IMR-90 (cell line): ENCODE measurements at regions not wholly inside any gene's neighbourhood (a gene's known extent, or its start where the extent isn't known, plus 50 kb on each side); places are given as distances from the start of the nearest gene placed in this dataset.
"Not testable (repeated sequence)": the region's sequence is repeated elsewhere in the genome, so short reads cannot be mapped to it uniquely, and the experiment has no call there.

Source experiments
- ATAC-seq: fragments of 200-7000 bp; cut with Tn5 transposase; 2 replicates; pipeline ENCODE4 v1.9.1; 2020; ENCODE audit warnings: low read depth, mild to moderate bottlenecking, moderate library complexity
- BruUV-seq: library from RNA; stranded (reverse); fragments of 400-500 nt; replicated peaks from 2 replicates; lab custom pipeline; 2021; lab: Mats Ljungman, UMichigan
- CTCF ChIA-PET: fragments of 300-600 bp; formaldehyde crosslinking; extraction: SDS; loops from one replicate; lab custom pipeline; 2021; ENCODE audit warnings: antibody characterized with exemption; lab: Yijun Ruan, JAX
- POLR2A ChIA-PET: fragments of 300-600 bp; sonication (Branson Sonifier 250); formaldehyde crosslinking; loops from one replicate; lab custom pipeline; 2022; ENCODE audit warnings: antibody characterized with exemption; ENCODE audit not compliant: unreplicated experiment; lab: Charles Lee
- DNase-seq: peaks from one replicate; pipeline ENCODE4 v3.0.0; 2013
- H2AFZ ChIP-seq: replicated peaks from 2 replicates; pipeline ENCODE3; 2013; ENCODE audit warnings: low read length, mild to moderate bottlenecking; ENCODE audit not compliant: poor library complexity
- H2AK5ac ChIP-seq: 2 replicates; pipeline ENCODE4 v1.6.1; 2013; ENCODE audit warnings: low read depth, low read length, inconsistent platforms
- H2AK9ac ChIP-seq: replicated peaks from 2 replicates; pipeline ENCODE3; 2013; ENCODE audit warnings: mild to moderate bottlenecking, low read depth, low read length, moderate library complexity; ENCODE audit not compliant: poor library complexity
- H2BK120ac ChIP-seq: 2 replicates; pipeline ENCODE4 v1.6.1; 2013; ENCODE audit warnings: low read depth, low read length, inconsistent platforms
- H2BK15ac ChIP-seq: 3 replicates; pipeline ENCODE4 v1.6.1; 2013; ENCODE audit warnings: low read depth, low read length, inconsistent platforms
- H2BK20ac ChIP-seq: 2 replicates; pipeline ENCODE4 v1.6.1; 2013; ENCODE audit warnings: low read depth, mild to moderate bottlenecking, inconsistent platforms, low read length, moderate library complexity
- H2BK5ac ChIP-seq: 2 replicates; pipeline ENCODE4 v1.6.1; 2013; ENCODE audit warnings: mild to moderate bottlenecking, low read depth, low read length, inconsistent platforms; ENCODE audit not compliant: poor library complexity, severe bottlenecking
- H3K14ac ChIP-seq: replicated peaks from 2 replicates; pipeline ENCODE4 v1.6.1; 2013; ENCODE audit warnings: low read depth, low read length, inconsistent platforms
- H3K18ac ChIP-seq: 2 replicates; pipeline ENCODE4 v1.6.1; 2013; ENCODE audit warnings: low read depth, low read length, control low read depth
- H3K23ac ChIP-seq: 2 replicates; pipeline ENCODE4 v1.6.1; 2013; ENCODE audit warnings: low read depth, low read length, inconsistent platforms
- H3K27ac ChIP-seq: 2 replicates; pipeline ENCODE4 v1.5.1; 2013; ENCODE audit warnings: mild to moderate bottlenecking, control low read depth, low read length; ENCODE audit not compliant: insufficient read depth
- H3K27me3 ChIP-seq: 2 replicates; pipeline ENCODE4 v1.6.1; 2013; ENCODE audit warnings: low read length; ENCODE audit not compliant: control insufficient read depth, insufficient read depth
- H3K36me3 ChIP-seq: 2 replicates; pipeline ENCODE4 v1.6.1; 2013; ENCODE audit warnings: low read length, mixed read lengths; ENCODE audit not compliant: control insufficient read depth, insufficient read depth
- H3K4ac ChIP-seq: 2 replicates; pipeline ENCODE4 v1.6.1; 2013; ENCODE audit warnings: low read depth, low read length, inconsistent platforms
- H3K4me1 ChIP-seq: 2 replicates; pipeline ENCODE4 v1.6.1; 2013; ENCODE audit warnings: low read length, mixed read lengths; ENCODE audit not compliant: control insufficient read depth, insufficient read depth
- H3K4me2 ChIP-seq: 2 replicates; pipeline ENCODE4 v1.6.1; 2013; ENCODE audit warnings: low read depth, mild to moderate bottlenecking, control low read depth, low read length, moderate library complexity
- H3K4me3 ChIP-seq: 2 replicates; pipeline ENCODE4 v1.5.1; 2013; ENCODE audit warnings: low read depth, mild to moderate bottlenecking, control low read depth, low read length, moderate library complexity; ENCODE audit not compliant: insufficient read depth
- H3K56ac ChIP-seq: 2 replicates; pipeline ENCODE4 v1.6.1; 2013; ENCODE audit warnings: low read length, inconsistent platforms; ENCODE audit not compliant: insufficient read depth; ENCODE audit errors: extremely low read depth
- H3K79me1 ChIP-seq, 2 experiments: 2 replicates each; pipeline ENCODE4 v1.6.1; 2013; ENCODE audit warnings: low read length in 2 of 2, inconsistent platforms in 1 of 2, low read depth in 1 of 2
- H3K9ac ChIP-seq: 2 replicates; pipeline ENCODE4 v1.6.1; 2013; ENCODE audit warnings: low read depth, low read length, control low read depth
- H3K9me1 ChIP-seq: 2 replicates; pipeline ENCODE4 v1.6.1; 2013; ENCODE audit warnings: low read length, inconsistent platforms; ENCODE audit not compliant: insufficient read depth
- H3K9me3 ChIP-seq: 2 replicates; pipeline ENCODE4 v1.6.1; 2013; ENCODE audit warnings: low read length; ENCODE audit not compliant: control insufficient read depth, insufficient read depth
- H4K20me1 ChIP-seq: 2 replicates; pipeline ENCODE4 v1.6.1; 2013; ENCODE audit warnings: low read length, inconsistent platforms; ENCODE audit not compliant: insufficient read depth
- H4K5ac ChIP-seq: 2 replicates; pipeline ENCODE4 v1.6.1; 2013; ENCODE audit warnings: mild to moderate bottlenecking, low read depth, low read length, control low read depth
- H4K8ac ChIP-seq, 2 experiments: 2 replicates each; pipeline ENCODE4 v1.6.1; 2013; ENCODE audit warnings: low read depth in 2 of 2, low read length in 2 of 2, control low read depth in 1 of 2, inconsistent platforms in 1 of 2
- H4K91ac ChIP-seq: 2 replicates; pipeline ENCODE4 v1.6.1; 2013; ENCODE audit warnings: low read depth, low read length, inconsistent platforms; ENCODE audit not compliant: insufficient read depth
- BHLHE40 ChIP-seq: fragments of 150-350 bp; IDR thresholded peaks from 2 replicates; pipeline ENCODE4 v1.6.1; 2016; ENCODE audit warnings: mild to moderate bottlenecking, low read depth, low read length
- CHD1 ChIP-seq: IDR thresholded peaks from 2 replicates; pipeline ENCODE4 v1.6.1; 2012; ENCODE audit warnings: low read depth, low read length, improper control_type of control experiment
- FOS ChIP-seq: fragments of 150-350 bp; IDR thresholded peaks from 2 replicates; pipeline ENCODE4 v1.6.1; 2016; ENCODE audit warnings: low read depth, low read length
- NFE2L2 ChIP-seq: fragments of 150-350 bp; IDR thresholded peaks from 2 replicates; pipeline ENCODE4 v1.6.1; 2016; ENCODE audit warnings: low read depth, mild to moderate bottlenecking, low read length
- RCOR1 ChIP-seq: IDR thresholded peaks from 2 replicates; pipeline ENCODE4 v1.6.1; 2012; ENCODE audit warnings: mild to moderate bottlenecking, low read length, improper control_type of control experiment; ENCODE audit not compliant: insufficient replicate concordance
- WGBS, 2 experiments: methylation state at CpG; one replicate each; pipeline versions ENCODE4 v1.1.5 to v1.1.7; 2013; ENCODE audit warnings: missing lambda C conversion rate in 2 of 2; ENCODE audit not compliant: insufficient read length in 1 of 2; ENCODE audit errors: extremely low coverage in 2 of 2; 5-methylcytosine and 5-hydroxymethylcytosine counted together
- dilution Hi-C: fragments of 300-500 bp; cut with HindIII; formaldehyde crosslinking; loops from one replicate; pipeline ENCODE4 v1.14.3; 2018; ENCODE audit warnings: low sequenced_read_pairs; ENCODE audit not compliant: unreplicated experiment
- in situ Hi-C: fragments of 300-500 bp; cut with MboI; formaldehyde crosslinking; loops from 3 replicates; pipeline ENCODE4 v1.14.3; 2019; ENCODE audit warnings: low sequenced_read_pairs, inconsistent platforms, mixed read lengths
- intact Hi-C: fragments of 100-400 bp; cut with micrococcal nuclease; formaldehyde crosslinking; loops from 2 replicates; pipeline ENCODE4 v1.10.0; 2022
- TF ChIP-seq, protein P1 (sequence below): fragments of 150-350 bp; IDR thresholded peaks from 2 replicates; pipeline ENCODE4 v1.6.1; 2017; ENCODE audit warnings: mild to moderate bottlenecking, antibody characterized with exemption, low read length, low read depth

DNA sequence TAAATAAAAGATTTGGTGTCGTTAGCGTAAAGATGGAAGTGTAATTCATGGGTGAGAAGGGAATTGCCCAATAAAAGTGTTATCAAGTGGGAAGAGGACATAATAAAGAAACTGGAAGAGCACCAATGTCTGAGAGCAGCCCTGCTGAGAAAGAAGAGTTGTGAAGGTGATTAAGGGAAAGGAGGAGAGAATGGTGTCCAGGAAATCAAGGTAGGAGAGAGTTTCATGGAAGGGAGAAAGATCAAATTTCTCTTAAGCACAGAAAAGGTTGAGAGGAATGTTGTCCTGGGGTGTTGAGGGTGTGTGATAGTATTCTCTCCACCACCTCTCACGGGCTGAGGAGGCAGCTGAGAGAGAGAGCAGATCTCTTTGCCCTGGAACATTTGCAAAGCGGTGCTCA is 339.7 kb downstream of the SATB1 start:
- Histone ChIP-seq H3K4ac (no peak overlapping the region), H4K91ac (no peak overlapping the region), H4K5ac (no peak overlapping the region), H3K79me1 (no peaks in the 10 kb centered on the region), H4K20me1 (no peaks in the 10 kb centered on the region), H3K4me1 (no peaks in the 10 kb centered on the region), H2AFZ (no peak overlapping the region), H2BK5ac (no peak overlapping the region), H2BK15ac (no peak overlapping the region), H3K9me1 (no peaks in the 10 kb centered on the region), H2BK120ac (no peak overlapping the region), H3K56ac (no peak overlapping the region), H2AK5ac (no peak overlapping the region), H2BK20ac (no peak overlapping the region), H3K36me3 (no peaks in the 10 kb centered on the region), H3K27ac (no peak overlapping the region), H3K27me3 (no peaks in the 10 kb centered on the region; the same call in 1 of the 2 replicates), H2AK9ac (no peak overlapping the region), H3K23ac (no peak overlapping the region), H4K8ac (no peak overlapping the region), H3K14ac (no peak overlapping the region), H3K18ac (no peak overlapping the region), H3K4me2 (no peak overlapping the region), H3K4me3 (no peak overlapping the region), H3K9ac (no peak overlapping the region), H3K9me3 (no peaks in the 10 kb centered on the region)
- DNase-seq (no peak), ATAC-seq (no peak)
- ChIA-PET POLR2A (no interaction called here), CTCF (no interaction called here)
- in situ Hi-C loops, result no loop called here
- BruUV-seq, result no TSS peak
- WGBS, 2 experiments, result 86 to 100% methylated on average over 2 of the region's 4 CpGs
- intact Hi-C loops, result no loop called here
- dilution Hi-C loops, result no loop called here
- no peak for TF ChIP-seq NFE2L2
- TF ChIP-seq RCOR1, result no peak
- TF ChIP-seq, protein P1, sequence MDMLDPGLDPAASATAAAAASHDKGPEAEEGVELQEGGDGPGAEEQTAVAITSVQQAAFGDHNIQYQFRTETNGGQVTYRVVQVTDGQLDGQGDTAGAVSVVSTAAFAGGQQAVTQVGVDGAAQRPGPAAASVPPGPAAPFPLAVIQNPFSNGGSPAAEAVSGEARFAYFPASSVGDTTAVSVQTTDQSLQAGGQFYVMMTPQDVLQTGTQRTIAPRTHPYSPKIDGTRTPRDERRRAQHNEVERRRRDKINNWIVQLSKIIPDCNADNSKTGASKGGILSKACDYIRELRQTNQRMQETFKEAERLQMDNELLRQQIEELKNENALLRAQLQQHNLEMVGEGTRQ, result no peak
- no peak for TF ChIP-seq BHLHE40
- TF ChIP-seq CHD1, result no peak
- no peak for TF ChIP-seq FOS

DNA sequence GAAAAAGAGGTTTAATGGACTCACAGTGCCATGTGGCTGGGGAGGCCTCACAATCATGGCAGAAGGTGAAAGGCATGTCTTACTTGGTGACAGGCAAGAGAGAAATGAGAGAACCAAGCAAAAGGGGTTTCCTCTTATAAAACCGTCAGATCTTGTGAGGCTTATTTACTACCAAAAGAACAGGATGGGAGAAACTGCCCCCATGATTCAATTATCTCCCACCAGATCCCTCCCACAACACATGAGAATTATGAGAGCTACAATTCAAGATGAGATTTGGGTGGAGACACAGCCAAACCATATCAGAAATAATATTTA is 340.8 kb upstream of the TBC1D5 start:
- H2BK5ac ChIP-seq, H3K56ac ChIP-seq, H3K4me2 ChIP-seq, H3K14ac ChIP-seq, H2AK5ac ChIP-seq, H3K79me1 ChIP-seq, BruUV-seq, H3K23ac ChIP-seq, H2AK9ac ChIP-seq, H3K4ac ChIP-seq, H4K91ac ChIP-seq, H3K36me3 ChIP-seq, H3K9me1 ChIP-seq, H3K9me3 ChIP-seq, H3K9ac ChIP-seq, H4K5ac ChIP-seq, ATAC-seq, H3K27me3 ChIP-seq, H2AFZ ChIP-seq, H2BK15ac ChIP-seq, dilution Hi-C loops, H3K27ac ChIP-seq, DNase-seq, H3K4me1 ChIP-seq, CTCF ChIA-PET, intact Hi-C loops, H4K20me1 ChIP-seq, H3K18ac ChIP-seq, in situ Hi-C loops, POLR2A ChIA-PET, H2BK120ac ChIP-seq, H3K4me3 ChIP-seq, H4K8ac ChIP-seq, H2BK20ac ChIP-seq: not testable (repeated sequence)
- WGBS, 2 experiments, result no CpG with 5 or more reads among the region's 1 CpG
